ENCODE measurements at regions not wholly inside any gene's neighbourhood (a gene's known extent, or its start where the extent isn't known, plus 50 kb on each side); places are given as distances from the start of the nearest gene placed in this dataset.

DNA sequence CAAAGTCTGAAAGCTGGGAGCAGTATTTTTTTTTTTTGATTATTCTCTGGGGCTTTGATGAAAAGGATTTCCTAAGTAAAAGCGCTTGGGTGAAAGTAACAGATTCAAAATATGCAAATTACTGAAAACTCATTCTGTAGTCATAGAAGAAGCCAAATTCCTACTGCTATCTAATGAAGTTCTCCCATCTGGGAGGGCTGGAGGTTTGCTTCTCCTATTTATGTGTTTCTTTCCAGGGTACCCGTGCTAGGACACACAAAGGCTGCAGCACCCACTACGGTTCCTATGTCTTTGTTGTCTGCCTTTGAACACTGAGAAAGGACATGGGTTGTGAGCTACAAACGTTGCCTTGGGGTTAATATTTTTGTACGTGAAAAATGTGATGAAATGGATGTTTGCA, 324.7 kb upstream of the KAZN start:
- TF ChIP-seq, protein P1, sequence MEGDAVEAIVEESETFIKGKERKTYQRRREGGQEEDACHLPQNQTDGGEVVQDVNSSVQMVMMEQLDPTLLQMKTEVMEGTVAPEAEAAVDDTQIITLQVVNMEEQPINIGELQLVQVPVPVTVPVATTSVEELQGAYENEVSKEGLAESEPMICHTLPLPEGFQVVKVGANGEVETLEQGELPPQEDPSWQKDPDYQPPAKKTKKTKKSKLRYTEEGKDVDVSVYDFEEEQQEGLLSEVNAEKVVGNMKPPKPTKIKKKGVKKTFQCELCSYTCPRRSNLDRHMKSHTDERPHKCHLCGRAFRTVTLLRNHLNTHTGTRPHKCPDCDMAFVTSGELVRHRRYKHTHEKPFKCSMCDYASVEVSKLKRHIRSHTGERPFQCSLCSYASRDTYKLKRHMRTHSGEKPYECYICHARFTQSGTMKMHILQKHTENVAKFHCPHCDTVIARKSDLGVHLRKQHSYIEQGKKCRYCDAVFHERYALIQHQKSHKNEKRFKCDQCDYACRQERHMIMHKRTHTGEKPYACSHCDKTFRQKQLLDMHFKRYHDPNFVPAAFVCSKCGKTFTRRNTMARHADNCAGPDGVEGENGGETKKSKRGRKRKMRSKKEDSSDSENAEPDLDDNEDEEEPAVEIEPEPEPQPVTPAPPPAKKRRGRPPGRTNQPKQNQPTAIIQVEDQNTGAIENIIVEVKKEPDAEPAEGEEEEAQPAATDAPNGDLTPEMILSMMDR (IDR thresholded peaks at IDR 0.05): no peak
- TF ChIP-seq POLR2A (IDR thresholded peaks at IDR 0.05): no peak
- no peak for TF ChIP-seq POLR2AphosphoS5 (IDR thresholded peaks at IDR 0.05)
- no peak for TF ChIP-seq EP300 (IDR thresholded peaks at IDR 0.05; ENCODE audit: low read depth)
